Activated naive CD4-positive, alpha-beta T cell treated with anti-CD3 and anti-CD28 coated beads for 36 hours (primary cell): ENCODE measurements at regions not wholly inside any gene's neighbourhood (a gene's known extent, or its start where the extent isn't known, plus 50 kb on each side); places are given as distances from the start of the nearest gene placed in this dataset.

ENCODE experiments used
- CTCF ChIA-PET: fragments of 350-600 bp; sonication (Branson Sonifier 250); formaldehyde crosslinking; loops from one replicate; lab custom pipeline; 2021; ENCODE audit warnings: antibody characterized with exemption; lab: Charles Lee
- DNase-seq: peaks from one replicate; pipeline ENCODE4 v3.0.0-alpha.2; 2020
- H3K27ac Mint-ChIP-seq: one replicate; pipeline ENCODE4 v1.8.0; 2021; ENCODE audit warnings: mild to moderate bottlenecking, mixed read lengths
- H3K27me3 Mint-ChIP-seq: one replicate; pipeline ENCODE4 v1.8.0; 2021; ENCODE audit warnings: low read depth, mixed read lengths
- H3K36me3 Mint-ChIP-seq: one replicate; pipeline ENCODE4 v1.8.0; 2021; ENCODE audit warnings: low read depth, mixed read lengths
- H3K4me1 Mint-ChIP-seq: one replicate; pipeline ENCODE4 v1.8.0; 2021; ENCODE audit warnings: low read depth, mixed read lengths
- H3K4me3 Mint-ChIP-seq: one replicate; pipeline ENCODE4 v1.8.0; 2021; ENCODE audit warnings: mild to moderate bottlenecking, moderate library complexity, mixed read lengths
- H3K9me3 Mint-ChIP-seq: one replicate; pipeline ENCODE4 v1.8.0; 2021; ENCODE audit warnings: mixed read lengths
- intact Hi-C: fragments of 100-400 bp; cut with micrococcal nuclease; formaldehyde crosslinking; loops from one replicate; pipeline ENCODE4 v1.15.1; 2023

DNA sequence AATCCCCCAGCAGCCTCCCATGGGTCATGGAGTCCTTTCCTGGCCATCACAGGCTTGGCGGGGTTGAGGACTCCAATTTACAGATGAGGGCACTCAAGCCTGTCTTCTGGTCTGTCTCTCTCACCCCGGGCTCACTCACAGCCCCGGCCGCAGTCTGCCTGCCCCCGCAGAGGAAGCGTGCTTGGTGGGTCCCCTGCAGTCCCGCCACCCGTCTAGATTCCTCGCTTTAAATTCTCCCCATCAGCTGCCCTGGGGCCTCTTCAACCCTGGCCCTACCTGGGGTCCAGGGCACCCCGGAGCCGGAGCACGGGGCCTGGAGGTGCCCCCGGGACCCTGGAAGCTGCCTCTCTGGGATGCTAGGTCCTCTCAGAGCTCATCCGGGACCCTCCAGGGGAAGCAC is 92.9 kb downstream of the ENGASE start:
- no peak for DNase-seq
- no peaks in the 10 kb centered on the region for H3K27me3 Mint-ChIP-seq
- CTCF ChIA-PET: no interaction called here
- no peaks in the 10 kb centered on the region for H3K36me3 Mint-ChIP-seq
- H3K4me1 Mint-ChIP-seq: no peaks in the 10 kb centered on the region
- H3K4me3 Mint-ChIP-seq: no peak overlapping the region
- intact Hi-C loops: no loop called here
- no peak overlapping the region for H3K27ac Mint-ChIP-seq
- H3K9me3 Mint-ChIP-seq: no peaks in the 10 kb centered on the region

DNA sequence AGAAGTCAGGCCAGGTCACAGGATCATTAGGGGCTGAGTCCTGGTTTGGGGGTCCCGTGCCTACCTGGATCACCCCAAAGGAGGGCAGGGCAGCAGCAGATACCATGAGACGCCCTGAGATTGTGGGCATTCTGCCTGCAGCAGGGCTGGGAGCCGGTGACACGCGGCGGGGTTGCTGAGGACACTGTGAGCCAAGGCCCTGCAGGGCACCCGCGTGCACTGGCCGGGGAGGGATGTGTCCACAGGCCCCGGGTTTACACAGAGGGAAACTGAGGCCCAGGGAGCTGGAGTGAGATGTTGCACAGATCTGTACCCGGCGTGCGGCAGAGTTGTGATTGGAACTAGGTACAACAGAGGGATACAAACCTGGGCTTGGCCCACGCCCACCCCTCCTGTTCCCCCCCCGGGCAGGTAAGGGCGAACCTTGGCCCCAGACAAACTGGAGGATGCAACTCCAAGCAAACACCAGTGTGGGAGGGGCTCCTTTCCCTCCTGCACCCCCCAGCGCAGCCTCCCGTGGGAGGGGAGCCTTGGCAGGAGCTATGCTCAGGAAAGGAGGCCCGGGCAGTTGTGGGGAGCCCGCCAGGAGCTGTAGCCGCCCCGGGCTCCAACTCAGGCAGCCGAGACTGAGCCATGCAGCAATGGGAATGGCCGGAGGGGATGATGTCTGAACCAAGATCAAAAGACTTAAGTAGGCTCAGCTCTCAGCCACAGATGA is 91.3 kb downstream of the ENGASE start:
- intact Hi-C loops: no loop called here
- H3K4me3 Mint-ChIP-seq: no peak overlapping the region
- no peaks in the 10 kb centered on the region for H3K27me3 Mint-ChIP-seq
- CTCF ChIA-PET: no interaction called here
- H3K36me3 Mint-ChIP-seq: no peaks in the 10 kb centered on the region
- H3K27ac Mint-ChIP-seq: no peak overlapping the region
- H3K9me3 Mint-ChIP-seq: no peaks in the 10 kb centered on the region
- no peak for DNase-seq
- peaks cover 11% of the 10 kb centered on the region for H3K4me1 Mint-ChIP-seq

DNA sequence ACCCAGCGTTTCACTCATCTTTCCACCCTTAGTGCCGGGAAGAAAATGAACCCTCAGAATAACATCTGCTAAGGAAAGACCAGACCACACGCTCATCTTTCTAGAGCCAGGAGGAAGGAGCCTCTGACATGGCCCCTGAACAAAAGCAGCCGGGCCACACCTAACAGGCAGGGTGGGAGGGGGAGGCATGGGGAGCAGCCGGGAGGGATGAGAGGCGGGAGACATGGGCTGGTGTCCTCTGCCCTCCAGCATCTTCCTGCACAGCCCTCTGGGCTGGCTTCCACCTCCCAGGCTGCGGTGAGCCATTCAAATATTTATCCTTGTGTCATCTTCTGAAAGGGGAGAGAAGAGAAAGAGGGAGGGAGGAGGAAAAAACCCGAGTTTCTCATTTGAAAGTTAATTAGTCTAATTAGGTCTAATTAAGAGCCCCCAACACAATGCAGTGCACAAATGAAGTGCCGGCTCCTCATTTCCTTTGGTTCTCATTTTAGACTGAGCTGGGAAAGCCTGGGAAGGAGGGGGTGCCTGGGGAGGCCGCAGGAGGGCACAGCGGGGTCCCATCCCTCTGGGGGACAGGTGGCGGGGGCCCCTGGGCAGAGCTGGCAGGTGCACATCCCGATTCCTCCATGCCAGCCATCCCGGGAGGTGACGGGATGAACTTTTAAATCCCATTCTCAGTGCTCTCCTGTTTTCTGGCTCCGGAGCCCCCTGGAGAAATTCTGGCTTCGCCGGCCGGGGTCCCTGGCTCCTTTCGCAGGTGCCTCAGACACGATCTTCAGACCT is 90.5 kb downstream of the ENGASE start:
- no peak for DNase-seq
- H3K27ac Mint-ChIP-seq: no peak overlapping the region
- no peaks in the 10 kb centered on the region for H3K36me3 Mint-ChIP-seq
- no peaks in the 10 kb centered on the region for H3K27me3 Mint-ChIP-seq
- H3K9me3 Mint-ChIP-seq: no peaks in the 10 kb centered on the region
- intact Hi-C loops: no loop called here
- CTCF ChIA-PET: no interaction called here
- no peak overlapping the region for H3K4me3 Mint-ChIP-seq
- peaks cover 13% of the 10 kb centered on the region for H3K4me1 Mint-ChIP-seq

DNA sequence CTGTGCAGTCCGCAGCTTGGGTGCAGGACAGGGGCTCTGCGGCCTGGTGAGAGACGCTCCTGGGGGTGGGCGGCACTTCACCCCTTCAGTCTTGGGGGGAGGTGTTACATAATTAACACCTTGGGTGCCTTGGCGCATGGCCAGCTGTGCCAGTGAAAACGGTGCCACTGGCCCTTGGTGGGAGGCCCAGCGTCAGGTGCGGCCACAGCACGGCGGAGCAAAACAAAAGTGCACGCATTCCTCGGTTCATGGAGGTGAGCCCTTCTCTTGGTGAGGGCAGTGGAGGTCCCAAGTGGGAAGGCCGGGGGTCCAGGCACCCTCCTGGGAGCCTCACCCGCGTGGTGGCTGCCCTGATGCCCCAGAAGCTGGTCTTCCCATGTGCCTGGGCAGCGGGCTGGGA is 89.8 kb downstream of the ENGASE start:
- Mint-ChIP-seq H3K36me3 (no peaks in the 10 kb centered on the region), H3K27me3 (no peaks in the 10 kb centered on the region), H3K27ac (no peak overlapping the region)

DNA sequence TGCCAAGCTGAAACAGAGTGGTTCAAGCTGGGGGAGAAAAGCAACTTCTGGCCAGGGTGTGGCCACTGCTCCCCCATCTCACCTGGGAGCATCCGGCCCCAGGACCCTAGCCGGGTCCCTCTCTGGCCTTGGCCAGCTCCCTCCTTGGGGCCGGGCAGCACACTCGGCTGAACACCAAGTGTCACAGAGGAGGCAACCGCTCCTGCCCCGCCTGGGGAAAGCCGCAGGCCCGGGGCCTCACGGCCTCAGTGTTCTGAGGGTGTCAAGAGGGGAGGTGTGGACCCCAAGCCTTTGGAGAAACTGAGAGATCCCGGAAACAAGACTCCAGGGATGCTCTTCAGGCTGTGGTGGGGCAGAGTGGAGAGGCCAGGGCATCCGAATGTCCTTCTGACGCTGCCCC is 88.4 kb downstream of the ENGASE start:
- Mint-ChIP-seq H3K9me3 (no peaks in the 10 kb centered on the region), H3K27ac (no peak overlapping the region), H3K4me3 (no peak overlapping the region), H3K27me3 (no peaks in the 10 kb centered on the region), H3K4me1 (peaks cover 13% of the 10 kb centered on the region), H3K36me3 (no peaks in the 10 kb centered on the region)
- no peak for DNase-seq
- intact Hi-C loops: no loop called here
- CTCF ChIA-PET: no interaction called here

More for the DNA sequence above, 89.8 kb downstream of the ENGASE start:
- CTCF ChIA-PET: interaction anchor here (1.2 kb wide), 1 partner anchor 75 kb away, joined by 3 read pairs; no protein-coding TSS in a partner anchor
- DNase-seq: no peak
- intact Hi-C loops: no loop called here
- no peaks in the 10 kb centered on the region for H3K9me3 Mint-ChIP-seq
- H3K4me1 Mint-ChIP-seq: peaks cover 13% of the 10 kb centered on the region
- H3K4me3 Mint-ChIP-seq: no peak overlapping the region

DNA sequence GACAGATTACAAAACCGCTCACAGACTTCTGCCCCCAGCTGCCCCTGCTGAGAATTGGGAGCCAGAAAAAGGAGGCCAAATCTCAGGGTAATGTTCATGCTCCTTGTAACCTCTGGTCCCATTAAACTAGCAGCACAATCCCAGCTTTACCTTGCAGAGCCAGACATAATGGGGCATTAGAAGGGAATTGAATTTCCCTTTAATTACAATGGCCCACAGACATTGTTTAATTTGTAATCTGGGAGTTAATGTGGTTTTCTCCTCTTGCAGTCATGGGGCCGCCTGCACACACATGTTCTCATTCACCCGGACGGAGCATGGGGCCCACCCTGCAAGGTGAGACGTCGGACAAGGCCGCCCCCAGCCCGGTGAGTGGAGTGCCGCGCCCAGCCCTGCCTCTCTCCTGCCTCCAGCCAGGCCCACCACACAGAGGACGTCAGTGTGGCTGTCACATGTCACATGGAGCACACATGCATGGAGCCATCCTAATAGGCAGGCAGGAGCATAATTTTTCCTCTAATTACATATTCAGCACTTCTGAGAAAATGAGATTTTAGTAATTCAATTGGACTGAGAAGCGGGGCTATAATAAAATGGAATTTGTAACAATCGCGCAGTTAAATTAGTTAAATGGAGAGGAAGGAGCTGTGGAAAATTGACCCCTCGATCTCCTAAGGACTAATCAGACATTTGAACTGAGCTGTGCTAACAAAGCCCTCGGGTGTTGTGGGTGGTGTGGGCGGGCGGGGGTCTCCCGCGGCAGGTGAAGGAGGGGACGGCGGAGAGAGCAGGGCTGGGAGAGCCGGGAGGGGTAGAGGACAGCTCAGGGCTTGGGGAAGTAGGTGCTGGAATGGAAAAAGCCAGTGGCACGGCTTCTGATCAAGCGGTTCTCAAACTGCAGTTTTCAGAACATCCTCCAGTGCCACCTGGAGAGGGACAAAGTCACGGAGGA is 87.7 kb downstream of the ENGASE start:
- Mint-ChIP-seq H3K36me3 (no peaks in the 10 kb centered on the region), H3K4me1 (peaks cover 13% of the 10 kb centered on the region), H3K4me3 (no peak overlapping the region), H3K27me3 (no peaks in the 10 kb centered on the region), H3K27ac (no peak overlapping the region), H3K9me3 (no peaks in the 10 kb centered on the region)
- DNase-seq: no peak
- intact Hi-C loops: no loop called here
- CTCF ChIA-PET: interaction anchor here (1.4 kb wide), 1 partner anchor 74 kb away, joined by 4 read pairs; no protein-coding TSS in a partner anchor

DNA sequence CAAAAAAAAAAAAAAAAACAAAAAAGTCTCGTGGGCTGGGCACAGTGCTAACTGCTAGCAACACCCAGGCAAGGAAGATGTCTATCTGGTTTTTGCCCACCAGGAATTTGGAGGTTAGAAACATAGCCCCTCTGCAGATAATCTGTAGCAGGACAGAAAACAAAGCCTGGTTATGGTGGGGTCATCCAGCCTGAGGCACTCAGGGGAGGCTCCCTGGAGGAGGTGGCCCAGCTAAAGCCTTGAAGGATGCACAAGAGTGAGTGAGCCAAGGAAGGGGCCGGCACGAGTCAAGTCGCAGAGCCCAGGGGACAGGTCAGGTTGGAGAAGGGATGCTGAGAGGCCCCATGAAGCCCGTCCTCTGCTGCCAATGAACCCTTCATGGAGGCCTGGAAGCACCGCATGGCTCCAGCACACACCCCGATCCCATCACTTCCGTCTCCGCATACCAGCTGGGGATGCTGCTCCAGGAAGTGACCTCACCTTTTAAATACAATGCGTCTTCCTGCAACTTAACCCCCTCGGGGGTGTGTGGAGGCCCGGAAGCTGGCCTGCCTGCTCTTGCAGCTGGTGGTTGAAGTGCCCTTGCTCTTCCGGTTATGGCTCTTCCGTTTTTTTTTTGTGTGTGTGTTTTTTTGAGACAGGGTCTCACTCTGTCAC is 86.5 kb downstream of the ENGASE start:
- peak overlapping the region; percentile 59 for H3K27ac Mint-ChIP-seq
- H3K36me3 Mint-ChIP-seq: no peaks in the 10 kb centered on the region
- H3K27me3 Mint-ChIP-seq: no peaks in the 10 kb centered on the region
- CTCF ChIA-PET: interaction anchor here (1.4 kb wide), 1 partner anchor 73 kb away, joined by 4 read pairs; no protein-coding TSS in a partner anchor
- intact Hi-C loops: no loop called here
- peak; percentile 60 for DNase-seq
- no peaks in the 10 kb centered on the region for H3K9me3 Mint-ChIP-seq
- H3K4me3 Mint-ChIP-seq: no peak overlapping the region
- H3K4me1 Mint-ChIP-seq: peaks cover 13% of the 10 kb centered on the region

DNA sequence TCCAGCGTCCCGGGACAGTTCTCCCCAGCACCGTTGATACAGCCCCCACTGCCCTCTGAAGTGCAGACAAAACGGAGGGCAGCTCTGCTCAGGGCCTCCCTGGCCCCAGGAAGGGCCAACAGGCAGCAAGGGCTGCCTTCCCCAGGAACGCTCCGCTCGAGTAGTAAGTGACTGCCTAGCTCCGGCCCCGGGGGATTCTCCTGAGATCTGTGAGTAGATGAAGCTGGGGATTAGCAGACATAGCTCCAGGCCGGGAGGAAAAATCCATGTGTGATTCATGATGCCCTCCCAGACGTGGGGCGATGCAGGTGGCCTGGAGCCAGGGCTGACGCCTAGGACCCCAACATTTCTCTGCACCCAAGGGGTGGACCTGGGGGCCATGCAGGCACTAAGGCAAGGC is 85.3 kb downstream of the ENGASE start:
- intact Hi-C loops: no loop called here
- Mint-ChIP-seq H3K4me3 (no peak overlapping the region), H3K27ac (no peak overlapping the region), H3K27me3 (no peaks in the 10 kb centered on the region), H3K9me3 (no peaks in the 10 kb centered on the region), H3K4me1 (peaks cover 13% of the 10 kb centered on the region), H3K36me3 (no peaks in the 10 kb centered on the region)
- CTCF ChIA-PET: no interaction called here
- DNase-seq: no peak

DNA sequence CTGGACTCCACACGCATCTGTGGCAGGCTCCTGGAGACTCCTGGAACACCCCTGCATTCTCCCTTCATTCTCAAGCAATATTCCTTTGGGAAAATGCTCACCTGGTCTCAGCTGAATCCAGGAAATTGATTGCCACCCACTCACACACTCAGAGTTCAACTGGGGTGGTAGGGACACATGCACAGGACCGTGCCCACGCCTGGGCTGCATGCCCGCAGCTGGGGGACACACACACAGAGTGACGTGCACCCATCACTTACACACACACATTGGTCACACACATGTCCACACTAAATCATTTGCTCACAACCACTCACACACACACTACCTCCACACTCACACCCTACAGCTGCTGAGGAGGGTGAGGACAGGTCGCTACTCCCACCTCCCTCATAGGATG is 84.8 kb downstream of the ENGASE start:
- Mint-ChIP-seq H3K27me3 (no peaks in the 10 kb centered on the region), H3K4me3 (no peak overlapping the region), H3K27ac (no peak overlapping the region), H3K36me3 (no peaks in the 10 kb centered on the region), H3K9me3 (no peaks in the 10 kb centered on the region), H3K4me1 (peaks cover 13% of the 10 kb centered on the region)
- intact Hi-C loops: no loop called here
- DNase-seq: no peak
- CTCF ChIA-PET: no interaction called here

DNA sequence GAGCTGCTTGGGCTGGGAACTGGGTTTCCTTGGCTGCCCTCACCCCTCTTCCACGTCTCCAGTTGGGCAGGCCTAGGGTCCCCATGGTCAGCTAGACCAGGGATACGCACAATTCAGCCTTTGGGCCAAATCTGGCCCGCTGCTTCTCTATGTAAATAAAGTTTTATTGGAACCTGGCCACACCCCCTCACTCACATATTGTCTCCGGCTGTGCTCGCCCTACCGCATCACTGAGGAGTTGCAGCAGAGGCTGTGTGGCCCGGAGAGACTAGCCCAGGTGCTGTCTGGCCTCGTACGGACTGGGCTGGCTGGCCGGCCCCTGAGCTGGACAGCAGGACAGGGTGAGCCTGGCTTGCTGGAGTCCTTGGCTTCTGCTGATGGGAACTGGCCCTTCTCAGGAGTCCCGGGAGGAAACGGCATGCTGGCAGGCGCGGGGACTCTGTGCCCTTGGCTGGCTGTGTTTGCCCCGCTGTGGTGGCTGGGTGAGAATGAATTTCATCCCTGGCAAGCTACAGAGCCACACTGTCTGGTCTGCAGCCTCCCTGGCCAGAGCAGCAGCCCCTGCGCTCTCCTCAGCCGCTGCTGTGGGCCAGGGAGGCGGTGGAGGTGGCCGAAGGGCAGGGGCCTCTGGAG is 82.0 kb downstream of the ENGASE start:
- peaks cover 8% of the 10 kb centered on the region for H3K4me1 Mint-ChIP-seq
- no peak overlapping the region for H3K27ac Mint-ChIP-seq
- intact Hi-C loops: no loop called here
- H3K9me3 Mint-ChIP-seq: no peaks in the 10 kb centered on the region
- no peak for DNase-seq
- no peaks in the 10 kb centered on the region for H3K36me3 Mint-ChIP-seq
- CTCF ChIA-PET: no interaction called here
- no peaks in the 10 kb centered on the region for H3K27me3 Mint-ChIP-seq
- H3K4me3 Mint-ChIP-seq: no peak overlapping the region

DNA sequence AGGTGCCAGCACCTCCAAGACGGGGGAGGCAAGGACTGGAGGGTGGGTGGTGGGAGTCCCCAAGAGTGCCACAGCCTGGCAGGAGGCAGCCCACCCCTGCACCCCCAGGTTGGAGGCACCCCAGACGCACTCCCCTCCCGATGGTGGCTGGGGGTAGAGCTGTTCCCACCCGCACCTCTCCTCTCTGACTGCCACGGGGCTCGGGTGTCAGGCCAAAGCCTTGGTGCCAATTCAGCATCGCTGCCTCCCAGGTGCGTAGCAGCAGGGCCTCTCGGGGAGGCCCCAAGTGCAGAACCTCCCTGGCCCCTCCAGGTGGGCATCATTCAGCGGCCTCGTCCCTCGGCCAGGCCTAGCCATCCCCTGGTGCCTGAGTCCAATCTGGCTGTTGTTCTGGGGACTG is 81.1 kb downstream of the ENGASE start:
- Mint-ChIP-seq H3K4me1 (peaks cover 1% of the 10 kb centered on the region), H3K4me3 (no peak overlapping the region), H3K27ac (no peak overlapping the region), H3K27me3 (no peaks in the 10 kb centered on the region), H3K36me3 (no peaks in the 10 kb centered on the region), H3K9me3 (no peaks in the 10 kb centered on the region)
- DNase-seq: no peak
- CTCF ChIA-PET: no interaction called here
- intact Hi-C loops: no loop called here
